ENCODE measurements at regions not wholly inside any gene's neighbourhood (a gene's known extent, or its start where the extent isn't known, plus 50 kb on each side); places are given as distances from the start of the nearest gene placed in this dataset.
A peak's percentile ranks its signal among the peaks of the same experiment; 100 is the strongest.

DNA sequence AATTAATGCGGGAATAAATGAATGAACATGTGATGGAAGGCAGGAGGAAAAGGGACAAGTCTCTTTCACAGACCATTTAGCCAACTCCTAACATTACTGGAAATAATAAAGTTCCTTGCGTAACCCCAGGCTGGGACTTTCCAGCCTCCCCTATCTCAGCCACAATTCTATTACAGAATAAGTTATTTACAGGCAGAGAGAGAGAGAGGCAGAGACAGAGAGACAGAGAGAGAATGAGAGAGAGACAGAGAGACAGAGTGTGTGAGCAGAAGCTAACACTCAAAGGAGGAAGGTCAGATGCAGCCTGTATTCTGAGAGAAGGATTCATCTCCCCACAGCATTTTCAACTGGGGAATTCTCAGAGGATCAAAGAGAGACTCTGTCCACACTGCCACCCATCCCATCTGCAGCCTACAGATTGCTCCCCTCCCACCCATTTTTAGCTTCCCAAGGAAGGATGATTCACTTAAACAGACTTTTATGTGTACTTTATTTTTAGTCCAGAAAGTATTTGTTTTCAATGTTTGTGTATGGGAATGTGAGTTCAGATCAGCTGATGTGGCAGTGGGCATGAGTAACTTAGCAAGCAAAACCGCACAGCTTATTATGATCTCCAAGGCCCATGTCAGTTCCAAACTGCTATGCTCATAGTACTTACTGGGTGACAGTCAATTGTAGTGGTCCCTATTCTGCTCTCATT, 165.7 kb downstream of the CAND1 start:
- peak overlapping the region in 6 of 11 experiments; percentile 8 to 53 (median 28); a peak in 9 of 22 replicates for H3K4me2 ChIP-seq
- no peak overlapping the region for H3K27ac ChIP-seq
- H3K9me3 ChIP-seq (replicated peaks in 1 of 11), result peaks cover 0 to 15% (median 6%) of the 10 kb centered on the region in 11 experiments; a peak in 7 of 22 replicates
- no peak overlapping the region for H3K9ac ChIP-seq
- TF ChIP-seq Cebpa-rat (IDR thresholded peaks at IDR 0.05), result no peak
- no peaks in the 10 kb centered on the region for H3K36me3 ChIP-seq
- H3K4me1 ChIP-seq, result peaks cover 0 to 23% (median 6%) of the 10 kb centered on the region in 10 experiments; a peak in 14 of 20 replicates
- H4K20me1 ChIP-seq, result no peaks in the 10 kb centered on the region
- H3K4me3 ChIP-seq, result no peak overlapping the region
- no peaks in the 10 kb centered on the region for H3K27me3 ChIP-seq

- Histone ChIP-seq H3K4me1 (peaks cover 0 to 23% (median 6%) of the 10 kb centered on the region in 10 experiments; a peak in 14 of 20 replicates), H3K4me2 (no peak overlapping the region; a peak in 1 of 22 replicates), H3K36me3 (no peaks in the 10 kb centered on the region), H3K9me3 (replicated peaks in 1 of 11) (peaks cover 0 to 15% (median 6%) of the 10 kb centered on the region in 11 experiments; a peak in 7 of 22 replicates), H3K9ac (no peak overlapping the region), H4K20me1 (no peaks in the 10 kb centered on the region), H3K27me3 (no peaks in the 10 kb centered on the region), H3K27ac (no peak overlapping the region), H3K4me3 (no peak overlapping the region)
- TF ChIP-seq Cebpa-rat (IDR thresholded peaks at IDR 0.05), result no peak
Observed at GRCh38 chr12:67436230-67436629, 167.1 kb downstream of the CAND1 start.

- Histone ChIP-seq H3K36me3 (no peaks in the 10 kb centered on the region), H3K9me3 (replicated peaks in 1 of 11) (peaks cover 0 to 15% (median 6%) of the 10 kb centered on the region in 11 experiments; a peak in 7 of 22 replicates), H3K9ac (no peak overlapping the region), H4K20me1 (no peaks in the 10 kb centered on the region), H3K4me2 (peak overlapping the region in 2 of 11 experiments; percentile 0 to 22; a peak in 2 of 22 replicates), H3K27ac (no peak overlapping the region), H3K27me3 (no peaks in the 10 kb centered on the region), H3K4me1 (peaks cover 0 to 23% (median 9%) of the 10 kb centered on the region in 10 experiments; a peak in 14 of 20 replicates), H3K4me3 (no peak overlapping the region)
- no peak for TF ChIP-seq Cebpa-rat (IDR thresholded peaks at IDR 0.05)
Observed at GRCh38 chr12:67437011-67437410, 167.9 kb downstream of the CAND1 start.

DNA sequence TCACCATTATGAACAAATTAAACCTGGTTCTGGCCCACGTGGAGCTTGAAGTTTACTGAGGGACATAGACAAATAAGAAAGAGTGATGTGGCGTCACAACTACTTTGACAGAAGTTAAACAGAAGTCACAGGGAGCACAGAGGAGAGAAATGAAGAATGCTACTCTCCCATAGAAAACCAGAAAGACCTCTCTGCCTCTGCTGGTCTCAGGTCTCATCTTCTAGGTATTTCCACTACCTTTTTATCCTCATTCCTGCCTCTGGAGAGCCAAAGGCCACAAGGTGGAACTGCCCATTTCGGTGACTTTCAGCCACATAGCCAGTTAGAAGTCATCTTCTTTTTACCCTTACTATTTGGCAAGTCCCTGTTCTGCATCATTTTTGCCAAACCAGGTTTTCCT, 170.5 kb downstream of the CAND1 start:
- Histone ChIP-seq H4K20me1 (no peaks in the 10 kb centered on the region), H3K27me3 (peaks cover 0 to 8% (median 0%) of the 10 kb centered on the region in 11 experiments; a peak in 2 of 22 replicates), H3K36me3 (no peaks in the 10 kb centered on the region), H3K27ac (no peak overlapping the region), H3K9me3 (replicated peaks in 1 of 11) (peaks cover 0 to 8% (median 0%) of the 10 kb centered on the region in 11 experiments; a peak in 3 of 22 replicates), H3K4me3 (no peak overlapping the region), H3K4me2 (no peak overlapping the region), H3K9ac (no peak overlapping the region), H3K4me1 (peaks cover 5 to 15% (median 10%) of the 10 kb centered on the region in 10 experiments; a peak in 16 of 20 replicates)
- TF ChIP-seq Cebpa-rat (IDR thresholded peaks at IDR 0.05), result no peak

DNA sequence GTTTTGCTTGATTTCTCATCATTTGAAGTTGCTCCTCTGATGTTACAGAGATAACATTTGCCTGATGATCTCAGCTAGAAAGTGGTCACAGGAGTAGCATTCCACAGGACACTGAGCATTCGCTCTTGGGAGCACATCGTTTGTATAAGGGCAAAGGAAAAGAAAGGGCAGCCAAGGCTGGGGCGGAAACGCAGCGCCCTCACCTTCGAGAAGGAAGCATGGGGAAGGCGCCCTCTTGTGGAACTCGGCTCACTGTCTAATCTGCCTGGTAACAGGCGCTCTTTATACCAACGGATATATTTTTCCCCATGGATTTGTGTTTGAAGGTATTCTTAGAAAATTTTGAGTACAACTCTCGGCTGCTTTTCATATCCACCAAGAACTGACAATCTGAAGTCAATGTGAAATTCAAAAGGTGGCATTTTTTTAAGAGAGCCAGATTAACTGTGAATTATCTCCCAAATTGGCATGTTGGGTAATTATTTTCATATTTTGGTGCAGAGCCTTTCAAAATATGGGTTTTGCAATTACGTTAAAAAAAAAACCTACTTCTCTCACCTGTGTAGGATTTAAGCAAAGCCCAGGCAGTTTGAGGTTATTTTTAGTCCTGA, 172.7 kb downstream of the CAND1 start:
- H3K36me3 ChIP-seq, result no peaks in the 10 kb centered on the region
- H3K27me3 ChIP-seq, result peaks cover 0 to 20% (median 0%) of the 10 kb centered on the region in 11 experiments; a peak in 3 of 22 replicates
- no peak for TF ChIP-seq Cebpa-rat (IDR thresholded peaks at IDR 0.05)
- no peaks in the 10 kb centered on the region for H4K20me1 ChIP-seq
- peaks cover 0 to 11% (median 6%) of the 10 kb centered on the region in 10 experiments; a peak in 8 of 20 replicates for H3K4me1 ChIP-seq
- H3K27ac ChIP-seq, result no peak overlapping the region
- no peak overlapping the region for H3K4me3 ChIP-seq
- H3K4me2 ChIP-seq, result peak overlapping the region in 6 of 11 experiments; percentile 2 to 35 (median 13); a peak in 4 of 22 replicates
- peaks cover 0 to 8% (median 0%) of the 10 kb centered on the region in 11 experiments; a peak in 3 of 22 replicates for H3K9me3 ChIP-seq (replicated peaks in 1 of 11)
- H3K9ac ChIP-seq, result no peak overlapping the region

DNA sequence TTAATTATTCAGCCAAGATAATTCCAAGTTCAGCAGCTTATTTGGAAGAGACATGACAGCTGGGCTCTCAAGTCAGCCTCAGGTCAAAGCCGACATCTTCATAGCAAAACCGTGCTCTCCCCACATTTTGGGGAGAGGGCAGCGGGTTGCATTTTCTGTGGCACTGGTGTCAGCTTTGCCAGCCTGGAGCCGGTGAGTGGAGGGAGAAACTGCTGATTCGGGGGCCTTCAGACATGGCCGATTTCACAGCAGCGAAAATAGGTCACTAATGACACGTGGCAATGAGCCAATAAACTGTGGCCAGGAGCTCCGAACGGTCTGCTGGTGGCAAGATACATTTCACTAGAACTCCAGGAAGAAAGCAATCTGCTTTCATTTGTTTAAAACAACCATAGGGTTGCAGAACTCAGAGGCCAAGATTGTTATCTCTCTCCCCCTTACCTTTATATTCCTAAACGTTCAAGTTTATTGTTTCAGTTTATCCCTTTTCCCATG, 173.2 kb downstream of the CAND1 start:
- H3K9me3 ChIP-seq (replicated peaks in 1 of 11), result peaks cover 0 to 8% (median 0%) of the 10 kb centered on the region in 11 experiments; a peak in 3 of 22 replicates
- H3K36me3 ChIP-seq, result no peaks in the 10 kb centered on the region
- H3K27me3 ChIP-seq, result peaks cover 0 to 25% (median 0%) of the 10 kb centered on the region in 11 experiments; a peak in 4 of 22 replicates
- no peak for TF ChIP-seq Cebpa-rat (IDR thresholded peaks at IDR 0.05)
- peaks cover 0 to 11% (median 6%) of the 10 kb centered on the region in 10 experiments; a peak in 7 of 20 replicates for H3K4me1 ChIP-seq
- no peak overlapping the region for H3K27ac ChIP-seq
- no peaks in the 10 kb centered on the region for H4K20me1 ChIP-seq
- H3K4me2 ChIP-seq, result peak overlapping the region in 6 of 11 experiments; percentile 2 to 35 (median 13); a peak in 3 of 22 replicates
- no peak overlapping the region for H3K9ac ChIP-seq
- no peak overlapping the region for H3K4me3 ChIP-seq

DNA sequence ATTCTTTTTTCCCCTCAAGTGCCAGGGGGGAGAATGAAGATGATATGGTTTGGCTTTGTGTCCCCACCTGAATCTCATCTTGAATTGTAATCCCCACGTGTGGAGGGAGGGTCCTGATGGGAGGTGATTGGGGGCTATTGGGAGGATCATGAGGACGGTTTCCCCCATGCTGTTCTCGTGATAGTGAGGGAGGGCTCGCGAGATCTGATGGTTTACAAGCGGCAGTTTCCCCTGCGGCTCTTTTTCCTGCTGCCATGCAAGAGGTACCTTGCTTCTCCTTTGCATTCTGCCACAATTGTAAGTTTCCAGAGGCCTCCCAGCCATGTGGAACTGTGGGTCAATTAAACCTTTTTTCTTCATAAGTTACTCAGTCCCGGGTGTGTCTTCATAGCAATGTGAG, 173.7 kb downstream of the CAND1 start:
- Histone ChIP-seq H3K27me3 (peaks cover 0 to 28% (median 0%) of the 10 kb centered on the region in 11 experiments; a peak in 4 of 22 replicates), H3K36me3 (no peaks in the 10 kb centered on the region), H3K27ac (no peak overlapping the region), H4K20me1 (no peaks in the 10 kb centered on the region), H3K4me1 (peaks cover 0 to 11% (median 6%) of the 10 kb centered on the region in 10 experiments; a peak in 7 of 20 replicates), H3K4me2 (no peak overlapping the region), H3K9ac (no peak overlapping the region), H3K9me3 (replicated peaks in 1 of 11) (peaks cover 0 to 8% (median 0%) of the 10 kb centered on the region in 11 experiments; a peak in 3 of 22 replicates), H3K4me3 (no peak overlapping the region)
- no peak for TF ChIP-seq Cebpa-rat (IDR thresholded peaks at IDR 0.05)

DNA sequence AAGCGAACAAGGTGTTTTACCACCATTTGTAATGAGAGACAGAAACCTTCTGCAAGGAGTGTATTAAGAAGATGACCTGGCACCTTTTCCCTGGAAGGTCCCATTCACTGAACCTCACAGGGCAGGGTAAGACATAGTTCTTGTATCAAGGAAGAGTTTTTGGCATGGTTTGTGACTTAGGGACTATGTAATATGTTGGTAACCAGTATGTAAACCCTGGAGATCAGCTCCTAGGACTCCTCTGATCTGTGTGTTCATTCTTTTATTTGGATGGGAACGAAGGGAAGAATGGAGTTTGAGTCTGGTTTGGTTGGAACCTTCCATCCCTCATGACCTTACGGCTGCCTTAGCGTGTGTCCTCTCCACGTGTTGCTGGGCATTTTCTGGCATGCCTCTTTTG, 175.4 kb downstream of the CAND1 start:
- Histone ChIP-seq H3K36me3 (no peaks in the 10 kb centered on the region), H4K20me1 (no peaks in the 10 kb centered on the region), H3K9me3 (replicated peaks in 1 of 11) (no peaks in the 10 kb centered on the region), H3K27ac (no peak overlapping the region), H3K4me2 (no peak overlapping the region), H3K4me3 (no peak overlapping the region), H3K27me3 (peaks cover 0 to 44% (median 0%) of the 10 kb centered on the region in 11 experiments; a peak in 4 of 22 replicates), H3K9ac (no peak overlapping the region), H3K4me1 (peaks cover 0 to 11% (median 6%) of the 10 kb centered on the region in 10 experiments; a peak in 8 of 20 replicates)
- no peak for TF ChIP-seq Cebpa-rat (IDR thresholded peaks at IDR 0.05)

- H3K27ac ChIP-seq, result no peak overlapping the region
- peaks cover 6 to 13% (median 9%) of the 10 kb centered on the region in 10 experiments; a peak in 13 of 20 replicates for H3K4me1 ChIP-seq
- H3K4me2 ChIP-seq, result no peak overlapping the region
- H3K9me3 ChIP-seq (replicated peaks in 1 of 11), result peaks cover 0 to 10% (median 0%) of the 10 kb centered on the region in 11 experiments; a peak in 3 of 22 replicates
- H3K27me3 ChIP-seq, result peaks cover 0 to 62% (median 0%) of the 10 kb centered on the region in 11 experiments; a peak in 4 of 22 replicates
- H4K20me1 ChIP-seq, result no peaks in the 10 kb centered on the region
- no peak overlapping the region for H3K4me3 ChIP-seq
- TF ChIP-seq Cebpa-rat (IDR thresholded peaks at IDR 0.05), result no peak
- no peaks in the 10 kb centered on the region for H3K36me3 ChIP-seq
- H3K9ac ChIP-seq, result no peak overlapping the region
Observed at GRCh38 chr12:67446716-67447115, 177.6 kb downstream of the CAND1 start.
